ENCODE measurements at regions not wholly inside any gene's neighbourhood (a gene's known extent, or its start where the extent isn't known, plus 50 kb on each side); places are given as distances from the start of the nearest gene placed in this dataset.

GRCh38 chr13:109422161-109422560, 364.2 kb downstream of the IRS2 start:
- CTCF ChIA-PET: no interaction called here
- Histone ChIP-seq H2AFZ (no peak overlapping the region), H3F3A (ENCODE audit: insufficient read depth, low read depth) (no peaks in the 10 kb centered on the region), H3K9me3 (ENCODE audit: insufficient read depth, low read depth) (no peaks in the 10 kb centered on the region), H3K4me1 (replicated peaks; ENCODE audit: insufficient read depth) (no peaks in the 10 kb centered on the region), H3K4me2 (no peak overlapping the region), H3K79me2 (ENCODE audit: low read depth) (no peaks in the 10 kb centered on the region), H3K27ac (no peak overlapping the region), H3K4me3 (no peak overlapping the region), H3K27me3 (ENCODE audit: insufficient read depth, low read depth) (no peaks in the 10 kb centered on the region), H3K36me3 (ENCODE audit: low read depth) (no peaks in the 10 kb centered on the region), H4K20me1 (ENCODE audit: insufficient read depth) (no peaks in the 10 kb centered on the region), H3K9me2 (ENCODE audit: insufficient read depth) (no peaks in the 10 kb centered on the region; the same call in 1 of the 2 replicates)
- POLR2A ChIA-PET (ENCODE audit: unreplicated experiment): no interaction called here
- no peak for DNase-seq
- TF ChIP-seq CTCF (conservative IDR thresholded peaks at IDR 0.05): no peak
- no peak for TF ChIP-seq EZH2 (IDR thresholded peaks at IDR 0.05; ENCODE audit: low read depth)
- intact Hi-C loops (cut with micrococcal nuclease; ENCODE audit: unreplicated experiment): no loop called here
- no TSS peak for BruUV-seq (replicated peaks)

- Histone ChIP-seq H3K27me3 (ENCODE audit: insufficient read depth, low read depth) (no peaks in the 10 kb centered on the region), H3K4me1 (replicated peaks; ENCODE audit: insufficient read depth) (no peaks in the 10 kb centered on the region), H3K4me2 (no peak overlapping the region), H2AFZ (no peak overlapping the region), H3K9me2 (ENCODE audit: insufficient read depth) (no peaks in the 10 kb centered on the region; the same call in 1 of the 2 replicates), H3K4me3 (no peak overlapping the region), H3F3A (ENCODE audit: insufficient read depth, low read depth) (no peaks in the 10 kb centered on the region), H3K9me3 (ENCODE audit: insufficient read depth, low read depth) (no peaks in the 10 kb centered on the region), H3K36me3 (ENCODE audit: low read depth) (no peaks in the 10 kb centered on the region), H3K27ac (no peak overlapping the region), H4K20me1 (ENCODE audit: insufficient read depth) (no peaks in the 10 kb centered on the region), H3K79me2 (ENCODE audit: low read depth) (no peaks in the 10 kb centered on the region)
- CTCF ChIA-PET: no interaction called here
- TF ChIP-seq CTCF (conservative IDR thresholded peaks at IDR 0.05): no peak
- no peak for TF ChIP-seq EZH2 (IDR thresholded peaks at IDR 0.05; ENCODE audit: low read depth)
- POLR2A ChIA-PET (ENCODE audit: unreplicated experiment): no interaction called here
- no peak for DNase-seq
- BruUV-seq (replicated peaks): no TSS peak
- intact Hi-C loops (cut with micrococcal nuclease; ENCODE audit: unreplicated experiment): no loop called here
These were observed 366.5 kb downstream of the IRS2 start for GRCh38 chr13:109419896-109420295.

- Histone ChIP-seq H3K4me2 (no peak overlapping the region), H3F3A (ENCODE audit: insufficient read depth, low read depth) (no peaks in the 10 kb centered on the region), H3K9me3 (ENCODE audit: insufficient read depth, low read depth) (no peaks in the 10 kb centered on the region), H3K4me1 (replicated peaks; ENCODE audit: insufficient read depth) (no peaks in the 10 kb centered on the region), H3K27ac (no peak overlapping the region), H3K79me2 (ENCODE audit: low read depth) (no peaks in the 10 kb centered on the region), H3K36me3 (ENCODE audit: low read depth) (no peaks in the 10 kb centered on the region), H3K9me2 (ENCODE audit: insufficient read depth) (no peaks in the 10 kb centered on the region; the same call in 1 of the 2 replicates), H3K27me3 (ENCODE audit: insufficient read depth, low read depth) (no peaks in the 10 kb centered on the region), H3K4me3 (no peak overlapping the region), H2AFZ (no peak overlapping the region), H4K20me1 (ENCODE audit: insufficient read depth) (no peaks in the 10 kb centered on the region)
- BruUV-seq (replicated peaks): no TSS peak
- intact Hi-C loops (cut with micrococcal nuclease; ENCODE audit: unreplicated experiment): no loop called here
- TF ChIP-seq CTCF (conservative IDR thresholded peaks at IDR 0.05): no peak
- TF ChIP-seq EZH2 (IDR thresholded peaks at IDR 0.05; ENCODE audit: low read depth): no peak
- no peak for DNase-seq
- CTCF ChIA-PET: no interaction called here
- POLR2A ChIA-PET (ENCODE audit: unreplicated experiment): no interaction called here
These were observed 368.3 kb downstream of the IRS2 start for GRCh38 chr13:109418111-109418510.
